ENCODE measurements at regions not wholly inside any gene's neighbourhood (a gene's known extent, or its start where the extent isn't known, plus 50 kb on each side); places are given as distances from the start of the nearest gene placed in this dataset.
"Not testable (repeated sequence)": the region's sequence is repeated elsewhere in the genome, so short reads cannot be mapped to it uniquely, and the experiment has no call there.

DNA sequence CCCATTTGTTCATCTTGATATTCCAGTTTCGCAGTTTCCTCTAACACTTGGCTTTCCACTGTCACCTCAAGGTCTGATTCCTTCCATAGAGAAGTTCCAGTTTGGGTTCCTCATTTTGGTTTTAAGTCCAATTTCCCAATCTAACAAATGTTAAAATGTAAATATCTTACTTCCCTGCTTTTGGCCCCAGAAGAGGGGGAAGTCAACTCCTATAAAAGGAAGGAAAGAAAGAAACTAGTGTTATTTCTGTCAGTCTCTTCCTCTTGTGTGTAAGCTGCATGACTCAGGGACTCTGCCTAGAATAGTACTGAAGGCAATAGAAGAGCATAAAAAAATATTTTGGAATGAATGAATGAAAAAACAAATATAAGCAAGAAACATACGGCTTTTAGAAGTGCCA is 127.5 kb upstream of the CCNG1 start:
- in situ Hi-C loops (cut with HindIII; ENCODE audit: low pct_unique_long_range_greater_than_20kb, low sequenced_read_pairs): no loop called here

DNA sequence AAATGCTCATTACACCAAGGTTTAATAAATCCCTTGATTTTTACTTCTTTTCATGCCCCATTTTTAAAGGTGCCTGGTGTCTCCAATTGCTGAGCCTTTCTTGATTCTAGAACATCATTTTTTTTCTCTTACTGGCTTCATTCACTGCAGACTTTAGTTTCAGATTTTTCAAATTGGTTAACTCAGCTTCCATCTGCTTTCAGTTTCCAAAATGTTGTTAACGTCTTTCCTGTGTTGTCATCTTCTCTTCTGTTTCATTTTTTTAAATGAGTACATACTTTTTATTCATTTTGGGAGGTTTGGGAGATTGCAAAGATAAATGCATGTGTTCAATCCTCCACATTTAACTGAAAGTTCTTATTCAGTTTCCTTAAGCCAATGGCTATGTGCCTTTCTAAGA is 126.4 kb upstream of the CCNG1 start:
- in situ Hi-C loops (cut with HindIII; ENCODE audit: low pct_unique_long_range_greater_than_20kb, low sequenced_read_pairs): no loop called here
- no peak for DNase-seq (ENCODE audit: low read depth, low spot score)

More for the DNA sequence above, 127.5 kb upstream of the CCNG1 start:
- DNase-seq (ENCODE audit: low read depth, low spot score): no peak

DNA sequence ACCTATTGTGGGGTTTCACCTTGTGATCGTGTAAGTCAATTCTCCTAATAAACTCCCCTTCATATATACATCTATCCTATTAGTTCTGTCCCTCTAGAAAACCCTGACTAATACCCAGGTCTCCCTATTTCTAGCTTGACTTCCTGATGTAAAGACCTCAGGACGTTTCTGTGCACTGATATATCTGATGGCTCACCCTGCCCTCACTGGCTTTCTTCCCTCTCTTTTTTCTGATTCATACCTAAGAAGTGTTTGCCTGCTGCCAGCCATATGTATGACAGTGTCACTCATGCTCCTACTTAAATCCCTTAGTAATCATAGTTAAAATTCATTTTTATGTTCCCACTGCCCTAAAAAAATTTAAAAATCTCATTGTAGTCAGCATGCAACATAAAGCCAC is 124.8 kb upstream of the CCNG1 start:
- in situ Hi-C loops (cut with HindIII; ENCODE audit: low pct_unique_long_range_greater_than_20kb, low sequenced_read_pairs): no loop called here
- no peak for DNase-seq (ENCODE audit: low read depth, low spot score)

DNA sequence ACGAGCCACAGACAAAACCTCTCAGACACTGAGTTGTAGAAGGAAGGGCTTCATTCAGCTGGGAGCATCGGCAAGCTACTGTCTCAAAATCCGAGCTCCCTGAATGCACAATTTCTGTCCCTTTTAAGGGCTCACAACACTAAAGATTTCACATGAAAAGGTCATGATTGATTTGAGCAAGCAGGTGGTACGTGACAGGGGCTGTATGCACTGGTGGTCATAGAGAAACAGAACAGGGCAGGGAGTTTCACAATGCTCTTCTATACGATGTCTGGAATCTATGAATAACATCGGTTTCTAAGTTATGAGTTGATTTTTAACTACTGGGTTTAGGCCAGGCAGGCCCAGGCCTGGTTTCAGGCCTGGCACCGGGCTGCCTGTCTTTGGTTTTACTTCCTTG is 124.3 kb upstream of the CCNG1 start:
- in situ Hi-C loops (cut with HindIII; ENCODE audit: low pct_unique_long_range_greater_than_20kb, low sequenced_read_pairs); DNase-seq (ENCODE audit: low read depth, low spot score): not testable (repeated sequence)

DNA sequence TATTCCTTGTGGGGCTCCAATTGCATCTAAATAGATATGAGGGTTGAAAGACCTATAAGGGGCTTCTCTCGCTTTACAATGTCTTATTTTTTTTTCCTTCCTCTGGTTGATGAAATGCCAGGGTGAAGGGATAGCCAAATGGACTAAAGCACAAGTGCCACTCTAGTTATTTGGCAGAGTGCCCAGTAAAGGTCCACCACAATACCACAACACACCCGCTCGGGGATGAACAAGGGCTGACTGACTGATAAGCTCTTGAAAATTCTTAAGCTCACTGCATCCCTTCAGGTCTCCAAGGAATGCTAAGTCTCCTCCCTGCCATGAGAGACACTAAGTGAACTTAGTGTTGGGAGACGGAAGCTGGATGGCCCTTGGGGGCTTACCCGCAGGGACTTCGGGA is 121.0 kb upstream of the CCNG1 start:
- in situ Hi-C loops (cut with HindIII; ENCODE audit: low pct_unique_long_range_greater_than_20kb, low sequenced_read_pairs); DNase-seq (ENCODE audit: low read depth, low spot score): not testable (repeated sequence)

DNA sequence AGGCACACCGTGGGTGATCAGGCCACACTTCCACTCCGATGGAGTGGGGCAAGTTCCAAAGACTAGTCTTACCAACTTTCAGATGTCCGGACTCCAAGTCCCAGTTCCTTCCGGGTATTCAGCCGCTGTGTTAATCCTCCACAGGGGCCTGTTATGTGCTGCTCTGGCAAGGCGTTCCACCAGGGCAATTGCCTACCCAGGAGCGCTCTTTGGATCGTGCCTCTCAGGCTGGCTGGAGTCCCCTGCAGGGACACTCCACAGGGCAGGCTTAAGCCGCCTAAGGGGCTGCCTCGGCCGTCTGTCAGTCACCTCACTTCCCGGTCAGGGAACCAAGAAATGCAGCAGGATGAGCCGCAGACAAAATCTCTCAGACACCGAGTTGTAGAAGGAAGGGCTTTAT is 118.7 kb upstream of the CCNG1 start:
- in situ Hi-C loops (cut with HindIII; ENCODE audit: low pct_unique_long_range_greater_than_20kb, low sequenced_read_pairs): no loop called here
- DNase-seq (ENCODE audit: low read depth, low spot score): no peak

DNA sequence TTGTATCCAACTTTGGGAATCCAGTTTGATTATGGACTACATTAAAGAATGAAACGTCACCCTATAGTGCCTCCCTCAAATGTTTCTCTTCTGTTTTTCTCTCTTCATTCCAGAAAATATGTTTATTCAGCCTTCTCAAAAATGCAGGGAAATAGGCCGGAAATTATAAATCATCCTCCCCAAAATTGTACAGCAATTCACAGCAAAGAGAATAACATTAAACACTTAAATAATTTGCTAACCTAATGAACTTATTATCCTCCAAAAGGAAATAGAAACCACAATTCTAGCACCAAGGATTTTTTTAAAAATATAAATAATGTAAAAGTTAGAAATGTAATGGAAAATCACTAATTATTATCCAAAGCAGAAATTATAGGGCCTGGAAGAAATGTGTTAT is 115.9 kb upstream of the CCNG1 start:
- in situ Hi-C loops (cut with HindIII; ENCODE audit: low pct_unique_long_range_greater_than_20kb, low sequenced_read_pairs): no loop called here
- no peak for DNase-seq (ENCODE audit: low read depth, low spot score)

DNA sequence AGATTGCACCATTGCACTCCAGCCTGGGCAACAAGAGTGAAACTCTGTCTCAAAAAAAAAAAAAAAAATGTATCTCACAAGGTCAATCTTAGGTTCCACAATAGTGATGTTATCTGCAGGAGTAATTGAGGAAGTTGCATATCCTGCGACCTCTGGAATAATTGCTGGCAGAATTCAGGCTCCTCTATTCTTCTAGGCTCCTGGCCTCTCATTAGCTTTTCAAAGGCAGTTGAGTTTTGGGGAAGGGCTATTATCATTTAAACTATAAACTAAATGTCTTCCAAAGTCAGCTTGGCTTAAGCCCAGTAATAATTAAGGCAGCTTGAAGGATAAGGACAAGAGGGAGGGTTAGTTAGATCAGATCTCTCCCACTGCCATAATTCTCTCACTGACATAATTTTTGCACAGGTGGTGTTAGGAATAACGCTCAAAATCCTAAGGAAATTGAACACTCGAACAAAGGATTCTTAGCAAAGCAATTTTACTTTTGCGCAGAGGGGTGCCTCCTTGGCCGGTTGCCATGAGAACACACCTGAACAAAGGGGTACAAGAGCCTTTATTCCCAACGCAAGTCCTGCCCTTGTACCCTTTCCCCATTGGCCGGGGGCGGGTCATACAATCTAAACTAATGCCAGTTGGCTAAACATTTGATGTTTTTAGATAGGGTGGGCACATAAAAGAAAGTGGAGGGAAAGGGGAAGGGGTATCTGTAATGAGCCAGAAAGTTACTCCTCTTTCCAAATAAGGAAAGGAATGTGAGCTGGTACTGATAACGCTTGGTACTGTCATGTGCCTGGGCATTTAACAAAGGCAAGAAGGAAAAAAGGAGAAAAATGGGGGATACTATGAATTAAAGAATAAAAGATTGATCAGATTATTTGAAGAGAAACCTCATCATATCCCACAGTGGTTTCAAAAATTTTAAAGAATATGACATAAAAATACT is 106.4 kb upstream of the CCNG1 start:
- in situ Hi-C loops (cut with HindIII; ENCODE audit: low pct_unique_long_range_greater_than_20kb, low sequenced_read_pairs): no loop called here
- no peak for DNase-seq (ENCODE audit: low read depth, low spot score)

DNA sequence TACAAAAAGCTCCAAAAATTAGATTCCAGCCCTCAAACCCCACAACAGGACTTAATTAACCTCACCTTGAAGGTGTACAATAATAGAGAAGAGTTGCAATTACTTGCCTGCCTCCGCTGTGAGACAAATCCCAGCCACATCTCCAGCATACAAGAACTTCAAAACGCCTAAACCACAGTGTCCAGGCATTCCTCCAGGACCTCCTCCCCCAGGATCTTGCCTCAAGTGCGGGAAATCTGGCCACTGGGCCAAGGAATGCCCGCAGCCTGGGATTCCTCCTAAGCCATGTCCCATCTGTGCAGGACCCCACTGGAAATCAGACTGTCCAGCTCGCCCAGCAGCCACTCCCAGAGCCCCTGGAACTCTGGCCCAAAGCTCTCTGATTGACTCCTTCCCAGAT is 101.3 kb upstream of the CCNG1 start:
- in situ Hi-C loops (cut with HindIII; ENCODE audit: low pct_unique_long_range_greater_than_20kb, low sequenced_read_pairs); DNase-seq (ENCODE audit: low read depth, low spot score): not testable (repeated sequence)

DNA sequence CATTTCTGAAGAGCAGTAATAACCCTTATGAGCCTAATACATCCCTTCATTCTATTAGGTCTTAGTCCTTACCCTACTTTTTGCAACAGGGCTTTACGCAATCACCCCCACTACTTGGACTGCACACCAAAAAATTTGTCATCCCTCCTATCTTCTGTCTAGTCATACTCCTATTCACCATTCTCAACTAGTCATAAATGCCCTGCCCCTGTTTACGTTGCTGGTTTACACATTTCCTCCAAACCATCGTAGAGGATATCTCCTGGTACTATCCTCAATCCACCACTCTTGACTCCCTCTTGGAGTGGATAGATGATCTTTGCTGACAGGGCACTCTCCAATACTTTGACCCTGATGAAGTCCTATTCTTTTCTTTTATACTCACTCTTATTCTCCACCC is 98.2 kb upstream of the CCNG1 start:
- in situ Hi-C loops (cut with HindIII; ENCODE audit: low pct_unique_long_range_greater_than_20kb, low sequenced_read_pairs): no loop called here
- no peak for DNase-seq (ENCODE audit: low read depth, low spot score)

DNA sequence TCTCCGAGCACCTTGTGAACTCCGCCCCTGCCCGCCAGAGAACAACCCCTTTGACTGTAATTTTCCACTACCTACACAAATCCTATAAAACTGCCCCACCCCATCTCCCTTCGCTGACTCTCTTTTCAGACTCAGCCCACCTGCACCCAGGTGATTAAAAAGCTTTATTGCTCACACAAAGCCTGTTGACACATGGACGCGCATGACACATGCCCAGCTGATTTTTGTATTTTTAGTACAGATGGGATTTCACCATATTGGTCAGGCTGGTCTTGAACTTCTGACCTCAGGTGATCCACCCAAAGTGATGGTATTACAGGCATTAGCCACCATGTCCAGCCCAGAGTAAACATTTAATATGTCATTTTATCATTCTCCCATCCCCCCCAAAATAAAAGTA is 97.0 kb upstream of the CCNG1 start:
- in situ Hi-C loops (cut with HindIII; ENCODE audit: low pct_unique_long_range_greater_than_20kb, low sequenced_read_pairs); DNase-seq (ENCODE audit: low read depth, low spot score): not testable (repeated sequence)

DNA sequence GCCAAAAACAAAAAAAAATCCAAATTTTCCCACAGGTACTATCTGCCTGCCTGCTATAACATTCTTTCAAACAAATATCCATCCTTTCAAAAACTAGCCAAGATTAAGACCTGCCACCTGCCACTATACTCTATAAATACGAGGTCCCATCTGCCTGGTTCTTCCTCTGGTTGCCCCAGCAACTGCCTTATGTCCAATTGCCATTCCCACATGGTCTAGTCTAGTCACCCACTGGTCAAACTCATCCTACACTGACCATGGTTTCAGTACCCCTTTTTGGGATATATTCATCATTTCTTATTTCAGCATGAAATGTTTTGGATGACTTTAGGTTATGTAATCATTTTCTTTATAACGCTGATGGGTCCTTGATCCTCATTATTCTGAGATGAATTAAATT is 95.1 kb upstream of the CCNG1 start:
- in situ Hi-C loops (cut with HindIII; ENCODE audit: low pct_unique_long_range_greater_than_20kb, low sequenced_read_pairs): no loop called here
- no peak for DNase-seq (ENCODE audit: low read depth, low spot score)

DNA sequence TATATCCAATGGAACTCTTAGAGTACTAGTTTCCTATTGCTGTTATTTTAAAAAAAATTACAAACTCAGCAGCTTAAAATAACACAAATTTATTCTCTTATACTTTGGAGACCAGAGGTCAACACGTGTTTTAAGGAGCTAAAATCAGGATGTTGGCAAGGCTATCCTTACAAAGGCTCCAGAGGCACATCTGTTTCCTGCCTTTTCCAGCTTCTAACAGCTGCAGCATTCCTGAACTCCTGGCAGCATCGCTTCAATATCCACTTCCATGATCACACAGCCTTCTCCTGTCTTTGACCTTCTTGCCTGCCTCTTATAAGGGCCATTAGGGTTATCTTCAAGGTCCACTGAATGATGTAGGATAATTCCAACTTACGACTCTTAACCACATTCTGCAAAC is 92.2 kb upstream of the CCNG1 start:
- in situ Hi-C loops (cut with HindIII; ENCODE audit: low pct_unique_long_range_greater_than_20kb, low sequenced_read_pairs): no loop called here
- DNase-seq (ENCODE audit: low read depth, low spot score): no peak

DNA sequence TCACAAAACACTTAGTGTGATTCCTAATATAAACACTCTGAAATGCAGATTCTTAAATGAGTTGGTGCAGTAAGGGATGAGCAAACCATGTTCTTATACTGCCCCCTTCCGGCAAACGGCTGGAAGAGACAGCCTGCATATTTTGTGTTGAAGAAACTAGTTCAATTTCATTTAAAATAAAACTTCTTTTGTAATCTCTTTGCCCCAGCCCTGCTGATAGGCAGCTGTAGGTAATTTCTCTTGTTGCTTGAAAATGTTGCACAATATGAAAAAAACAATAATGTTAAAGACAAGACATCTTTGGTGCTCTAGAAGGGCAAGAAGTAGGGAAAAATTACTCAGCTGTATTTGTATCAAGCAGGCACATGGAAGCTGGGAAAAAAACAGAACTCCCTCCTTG is 89.7 kb upstream of the CCNG1 start:
- DNase-seq (ENCODE audit: low read depth, low spot score): peak; percentile 78
- in situ Hi-C loops (cut with HindIII; ENCODE audit: low pct_unique_long_range_greater_than_20kb, low sequenced_read_pairs): no loop called here

DNA sequence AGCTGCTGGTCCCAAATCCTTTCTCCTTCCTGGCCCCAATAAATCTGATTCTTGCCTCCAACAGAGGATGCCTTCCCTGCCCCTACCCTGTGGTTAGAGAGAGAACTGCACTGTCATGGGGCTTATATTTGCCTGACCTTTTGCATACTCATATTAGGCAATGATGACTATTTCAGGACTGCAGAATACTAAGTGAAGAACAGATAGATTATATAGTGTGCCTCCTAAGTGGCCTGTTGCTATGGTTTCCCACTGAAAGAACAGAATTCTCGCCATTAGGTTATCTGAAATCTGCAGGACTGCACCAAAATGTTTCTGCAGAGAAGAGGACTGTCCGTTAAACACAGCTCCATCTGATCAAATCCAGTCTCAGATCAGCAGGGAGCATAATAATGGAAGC is 87.3 kb upstream of the CCNG1 start:
- in situ Hi-C loops (cut with HindIII; ENCODE audit: low pct_unique_long_range_greater_than_20kb, low sequenced_read_pairs): no loop called here
- peak; percentile 57 for DNase-seq (ENCODE audit: low read depth, low spot score)

DNA sequence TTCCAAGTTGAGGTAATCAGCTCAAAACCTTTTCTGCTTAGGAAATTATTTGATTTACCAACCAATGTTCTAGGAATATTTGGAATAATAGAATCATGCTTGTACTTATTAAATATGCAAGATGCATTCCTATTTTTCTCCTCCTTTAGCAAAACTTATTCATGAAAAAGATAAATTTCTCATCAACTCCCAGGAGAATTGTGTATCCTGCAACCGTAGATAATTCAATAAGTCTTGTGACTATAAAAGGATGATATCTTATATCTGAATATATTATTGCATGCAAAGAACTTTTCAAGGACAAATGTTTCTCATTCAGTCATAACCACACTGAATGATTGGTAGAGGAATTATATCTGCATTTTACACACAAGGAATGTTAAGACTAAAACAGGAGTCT is 84.9 kb upstream of the CCNG1 start:
- in situ Hi-C loops (cut with HindIII; ENCODE audit: low pct_unique_long_range_greater_than_20kb, low sequenced_read_pairs): no loop called here
- no peak for DNase-seq (ENCODE audit: low read depth, low spot score)

DNA sequence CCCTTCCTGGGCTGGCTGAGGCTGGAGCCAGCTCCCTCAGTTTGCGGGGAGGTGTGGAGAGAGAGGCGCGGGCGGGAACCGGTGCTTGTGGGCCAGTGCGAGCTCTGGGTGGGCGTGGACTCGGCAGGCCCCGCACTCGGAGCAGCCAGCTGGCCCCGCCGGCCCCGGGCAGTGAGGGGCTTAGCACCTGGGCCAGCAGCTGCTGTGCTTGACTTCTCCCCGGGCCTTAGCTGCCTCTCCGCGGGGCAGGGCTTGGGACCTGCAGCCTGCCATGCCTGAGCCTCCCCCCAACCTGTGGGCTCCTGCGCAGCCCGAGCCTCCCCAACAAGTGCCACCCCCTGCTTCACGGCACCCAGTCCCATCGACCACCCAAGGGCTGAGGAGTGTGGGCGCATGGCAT is 81.6 kb upstream of the CCNG1 start:
- in situ Hi-C loops (cut with HindIII; ENCODE audit: low pct_unique_long_range_greater_than_20kb, low sequenced_read_pairs); DNase-seq (ENCODE audit: low read depth, low spot score): not testable (repeated sequence)

DNA sequence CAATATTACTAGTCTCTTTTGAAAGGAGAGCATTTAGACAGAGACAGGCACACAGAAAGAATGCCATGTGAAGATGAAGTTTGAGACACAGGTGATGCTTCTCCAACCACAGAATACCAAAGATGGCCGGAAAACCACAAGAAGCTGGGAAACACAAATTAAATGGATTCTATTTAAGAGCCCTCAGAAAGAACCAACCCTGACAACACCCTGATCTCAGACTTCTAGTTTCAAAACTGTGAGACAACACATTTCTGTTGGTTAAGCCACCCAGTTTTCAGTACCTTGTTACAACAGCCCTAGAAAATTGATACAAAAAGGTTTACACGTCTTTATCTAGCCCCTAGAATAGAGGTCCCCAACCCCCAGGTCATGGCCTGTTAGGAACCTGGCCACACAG is 79.8 kb upstream of the CCNG1 start:
- DNase-seq (ENCODE audit: low read depth, low spot score): no peak
- in situ Hi-C loops (cut with HindIII; ENCODE audit: low pct_unique_long_range_greater_than_20kb, low sequenced_read_pairs): no loop called here

DNA sequence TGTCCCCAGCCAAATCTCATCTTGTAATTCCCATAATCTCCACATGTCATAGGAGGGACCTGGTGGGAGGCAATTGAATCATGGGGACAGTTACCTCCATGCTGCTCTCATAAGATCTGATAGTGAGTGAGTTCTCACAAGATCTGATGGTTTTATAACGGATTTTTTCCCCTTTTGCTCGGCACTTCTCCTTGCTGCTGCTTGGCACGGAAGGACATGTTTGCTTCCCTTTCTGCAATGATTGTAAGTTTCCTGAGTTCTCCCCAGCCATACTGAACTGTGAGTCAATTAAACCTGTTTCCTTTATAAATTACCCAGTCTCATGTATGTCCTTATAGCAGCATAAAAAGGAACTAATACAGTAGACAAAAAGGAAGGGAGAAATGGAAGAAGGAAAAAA is 76.7 kb upstream of the CCNG1 start:
- in situ Hi-C loops (cut with HindIII; ENCODE audit: low pct_unique_long_range_greater_than_20kb, low sequenced_read_pairs): no loop called here
- no peak for DNase-seq (ENCODE audit: low read depth, low spot score)

Data from SK-MEL-5 (cell line).